ENCODE measurements at regions not wholly inside any gene's neighbourhood (a gene's known extent, or its start where the extent isn't known, plus 50 kb on each side); places are given as distances from the start of the nearest gene placed in this dataset.

DNA sequence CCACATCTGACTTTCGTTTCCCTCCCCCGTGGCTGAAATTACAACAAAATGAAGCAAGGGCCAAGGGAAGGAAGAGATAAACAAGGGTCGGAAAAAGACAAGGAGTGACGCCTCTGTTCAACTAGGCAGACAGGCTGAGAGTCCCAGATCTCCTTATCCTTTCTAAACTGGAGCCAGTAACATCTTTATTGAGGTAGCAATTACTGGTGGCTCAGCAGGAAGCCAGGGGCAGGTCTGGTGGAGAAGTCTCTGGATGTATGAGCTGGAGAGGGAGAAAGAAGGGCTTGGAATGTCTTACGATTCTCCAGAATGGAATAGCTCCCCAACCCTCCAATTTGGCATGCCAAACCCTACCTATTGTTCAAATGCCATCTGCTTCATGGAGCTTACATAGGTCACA is 190.8 kb upstream of the BRINP1 start:
- peaks cover 6% of the 10 kb centered on the region for H3K4me1 ChIP-seq (ENCODE audit: control insufficient read depth, insufficient read depth, low read length)
- no peaks in the 10 kb centered on the region for H3K9me3 ChIP-seq (ENCODE audit: control insufficient read depth in 2 of 2, low read length in 2 of 2)
- H3K27ac ChIP-seq (ENCODE audit: low read length), result no peak overlapping the region
- no peak overlapping the region for H3K4me3 ChIP-seq (ENCODE audit: low read length in 2 of 2)
- H3K27me3 ChIP-seq (ENCODE audit: control insufficient read depth in 1 of 2, insufficient read depth in 2 of 2, low read length in 2 of 2), result peaks cover 4 to 7% of the 10 kb centered on the region in 2 donors
- no peak overlapping the region for H3K9ac ChIP-seq (ENCODE audit: low read length in 2 of 2)
- no peaks in the 10 kb centered on the region for H3K36me3 ChIP-seq (ENCODE audit: control insufficient read depth in 2 of 2, insufficient read depth in 2 of 2, low read length in 2 of 2)

DNA sequence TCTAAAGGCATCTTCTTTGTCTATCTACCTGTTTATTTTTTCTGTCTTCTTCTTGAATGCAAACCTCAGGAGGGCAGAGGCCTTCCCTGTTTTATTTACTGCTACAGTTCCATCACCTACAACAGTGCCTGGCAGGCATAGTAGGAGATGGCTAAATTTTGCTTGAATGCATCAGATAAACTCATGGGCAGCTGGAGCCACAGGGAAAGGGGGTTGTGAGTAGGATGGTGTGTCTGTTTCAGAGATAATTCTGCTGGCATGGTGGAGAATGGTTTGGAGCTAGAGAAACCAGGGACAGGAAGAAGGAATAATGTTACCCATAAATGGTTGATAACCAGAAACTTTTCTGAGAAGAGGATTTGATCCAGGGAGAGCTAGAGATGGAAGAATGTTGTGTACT is 189.8 kb upstream of the BRINP1 start:
- H3K27me3 ChIP-seq (ENCODE audit: control insufficient read depth in 1 of 2, insufficient read depth in 2 of 2, low read length in 2 of 2), result peaks cover 4 to 7% of the 10 kb centered on the region in 2 donors
- H3K9me3 ChIP-seq (ENCODE audit: control insufficient read depth in 2 of 2, low read length in 2 of 2), result no peaks in the 10 kb centered on the region
- H3K4me3 ChIP-seq (ENCODE audit: low read length in 2 of 2), result no peak overlapping the region
- no peak overlapping the region for H3K27ac ChIP-seq (ENCODE audit: low read length)
- H3K9ac ChIP-seq (ENCODE audit: low read length in 2 of 2), result no peak overlapping the region
- H3K36me3 ChIP-seq (ENCODE audit: control insufficient read depth in 2 of 2, insufficient read depth in 2 of 2, low read length in 2 of 2), result no peaks in the 10 kb centered on the region
- peaks cover 6% of the 10 kb centered on the region for H3K4me1 ChIP-seq (ENCODE audit: control insufficient read depth, insufficient read depth, low read length)

DNA sequence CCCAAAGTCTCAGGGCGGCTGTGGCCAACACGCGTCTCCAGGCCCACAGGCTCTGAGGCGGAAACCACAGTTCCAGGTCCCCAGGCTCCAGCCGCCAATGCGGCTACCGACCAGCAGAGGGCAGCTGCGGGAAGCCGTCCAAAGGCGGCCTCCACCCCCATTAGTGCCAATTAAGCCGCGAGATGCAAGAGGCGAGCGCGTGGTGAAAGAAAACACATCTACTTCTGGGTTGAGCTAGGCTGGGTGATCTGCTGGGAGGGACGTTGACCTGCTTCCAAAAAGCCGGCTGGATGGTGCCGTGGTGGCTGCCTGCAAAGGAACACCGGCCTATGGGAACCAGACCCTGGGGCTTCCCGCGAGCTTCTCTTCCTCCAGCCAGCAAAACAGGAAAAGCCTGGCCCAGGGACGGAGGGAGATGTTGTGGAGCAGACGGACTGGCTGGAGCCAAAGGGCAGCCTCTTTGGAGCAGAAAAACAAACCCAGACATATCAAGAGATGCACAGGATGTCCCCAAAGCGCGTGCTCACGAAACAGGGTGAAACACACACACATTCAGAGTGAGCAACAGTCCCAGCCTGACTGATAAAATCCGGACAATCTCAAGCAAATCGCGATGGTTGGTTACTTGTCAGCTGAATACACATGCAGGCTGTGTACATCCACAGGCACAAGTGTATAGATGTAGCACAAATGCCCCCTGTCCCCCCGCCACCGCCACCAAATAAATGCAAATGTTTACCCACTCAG is 187.1 kb upstream of the BRINP1 start:
- no peaks in the 10 kb centered on the region for H3K9me3 ChIP-seq (ENCODE audit: control insufficient read depth in 2 of 2, low read length in 2 of 2)
- peak overlapping the region; percentile 52 to 69 for H3K4me3 ChIP-seq (ENCODE audit: low read length in 2 of 2)
- H3K36me3 ChIP-seq (ENCODE audit: control insufficient read depth in 2 of 2, insufficient read depth in 2 of 2, low read length in 2 of 2), result no peaks in the 10 kb centered on the region
- peak overlapping the region in 1 of 2 donors; percentile 58 for H3K9ac ChIP-seq (ENCODE audit: low read length in 2 of 2)
- H3K27ac ChIP-seq (ENCODE audit: low read length), result no peak overlapping the region
- peaks cover 6% of the 10 kb centered on the region for H3K4me1 ChIP-seq (ENCODE audit: control insufficient read depth, insufficient read depth, low read length)
- peaks cover 4 to 7% of the 10 kb centered on the region in 2 donors for H3K27me3 ChIP-seq (ENCODE audit: control insufficient read depth in 1 of 2, insufficient read depth in 2 of 2, low read length in 2 of 2)

DNA sequence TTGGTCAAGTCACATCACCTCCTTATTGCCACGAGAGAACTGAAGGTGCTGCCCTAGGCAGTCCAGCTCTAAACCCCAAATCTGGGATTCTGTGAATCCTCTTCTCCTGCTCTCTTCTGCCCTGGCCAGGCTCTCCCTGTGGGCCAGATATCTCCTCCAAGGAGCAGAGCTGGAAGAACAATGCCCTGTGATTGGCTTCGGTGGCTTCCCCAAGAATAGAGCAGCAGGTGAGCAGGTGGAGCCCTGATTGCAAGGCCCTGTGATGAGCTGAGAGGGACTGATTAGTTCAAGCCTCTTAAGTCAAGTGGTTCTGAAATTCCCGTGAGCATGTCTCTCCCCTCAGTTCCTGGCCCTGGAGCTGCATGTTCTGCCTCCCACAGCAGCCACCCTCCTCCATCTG is 175.3 kb upstream of the BRINP1 start:
- H3K4me3 ChIP-seq (ENCODE audit: low read length in 2 of 2), result no peak overlapping the region

DNA sequence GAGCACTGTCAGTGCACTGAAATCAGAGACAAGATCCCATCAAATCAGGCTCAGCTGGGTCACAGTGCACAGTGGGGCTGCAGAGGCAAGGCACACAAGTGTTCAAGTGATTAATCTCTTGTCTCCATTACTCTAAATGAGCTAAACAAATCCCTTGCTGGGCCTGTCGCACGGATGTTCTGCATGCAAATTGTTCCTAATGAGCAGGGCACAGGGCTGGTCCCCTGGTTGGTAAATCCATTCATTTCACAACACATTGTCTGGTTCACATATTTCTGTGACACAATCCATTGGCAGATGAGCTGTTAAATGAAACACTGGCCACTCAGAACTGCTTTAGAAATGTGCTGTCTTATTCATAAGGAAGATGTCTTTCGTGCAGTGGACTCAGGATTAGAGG is 167.9 kb upstream of the BRINP1 start:
- no peaks in the 10 kb centered on the region for H3K9me3 ChIP-seq (ENCODE audit: control insufficient read depth in 2 of 2, low read length in 2 of 2)
- no peak overlapping the region for H3K27ac ChIP-seq (ENCODE audit: low read length)
- no peak overlapping the region for H3K4me3 ChIP-seq (ENCODE audit: low read length in 2 of 2)
- no peaks in the 10 kb centered on the region for H3K4me1 ChIP-seq (ENCODE audit: control insufficient read depth, insufficient read depth, low read length)
- peaks cover 0 to 7% of the 10 kb centered on the region in 2 donors for H3K27me3 ChIP-seq (ENCODE audit: control insufficient read depth in 1 of 2, insufficient read depth in 2 of 2, low read length in 2 of 2)
- no peak overlapping the region for H3K9ac ChIP-seq (ENCODE audit: low read length in 2 of 2)
- no peaks in the 10 kb centered on the region for H3K36me3 ChIP-seq (ENCODE audit: control insufficient read depth in 2 of 2, insufficient read depth in 2 of 2, low read length in 2 of 2)

More for the DNA sequence above, 175.3 kb upstream of the BRINP1 start:
- H3K9ac ChIP-seq (ENCODE audit: low read length in 2 of 2), result no peak overlapping the region
- no peaks in the 10 kb centered on the region for H3K4me1 ChIP-seq (ENCODE audit: control insufficient read depth, insufficient read depth, low read length)
- H3K36me3 ChIP-seq (ENCODE audit: control insufficient read depth in 2 of 2, insufficient read depth in 2 of 2, low read length in 2 of 2), result no peaks in the 10 kb centered on the region
- H3K27ac ChIP-seq (ENCODE audit: low read length), result no peak overlapping the region
- H3K27me3 ChIP-seq (ENCODE audit: control insufficient read depth in 1 of 2, insufficient read depth in 2 of 2, low read length in 2 of 2), result peaks cover 0 to 7% of the 10 kb centered on the region in 2 donors
- no peaks in the 10 kb centered on the region for H3K9me3 ChIP-seq (ENCODE audit: control insufficient read depth in 2 of 2, low read length in 2 of 2)

- H3K4me3 ChIP-seq (ENCODE audit: low read length in 2 of 2), result no peak overlapping the region
- H3K27ac ChIP-seq (ENCODE audit: low read length), result no peak overlapping the region
- H3K9me3 ChIP-seq (ENCODE audit: control insufficient read depth in 2 of 2, low read length in 2 of 2), result no peaks in the 10 kb centered on the region
- no peak overlapping the region for H3K9ac ChIP-seq (ENCODE audit: low read length in 2 of 2)
- H3K36me3 ChIP-seq (ENCODE audit: control insufficient read depth in 2 of 2, insufficient read depth in 2 of 2, low read length in 2 of 2), result no peaks in the 10 kb centered on the region
- peaks cover 0 to 4% of the 10 kb centered on the region in 2 donors for H3K27me3 ChIP-seq (ENCODE audit: control insufficient read depth in 1 of 2, insufficient read depth in 2 of 2, low read length in 2 of 2)
- no peaks in the 10 kb centered on the region for H3K4me1 ChIP-seq (ENCODE audit: control insufficient read depth, insufficient read depth, low read length)
Measured at GRCh38 chr9:119533504-119533903, 164.3 kb upstream of the BRINP1 start.

- no peaks in the 10 kb centered on the region for H3K4me1 ChIP-seq (ENCODE audit: control insufficient read depth, insufficient read depth, low read length)
- H3K27ac ChIP-seq (ENCODE audit: low read length), result no peak overlapping the region
- H3K4me3 ChIP-seq (ENCODE audit: low read length in 2 of 2), result no peak overlapping the region
- no peaks in the 10 kb centered on the region for H3K36me3 ChIP-seq (ENCODE audit: control insufficient read depth in 2 of 2, insufficient read depth in 2 of 2, low read length in 2 of 2)
- no peaks in the 10 kb centered on the region for H3K27me3 ChIP-seq (ENCODE audit: control insufficient read depth in 1 of 2, insufficient read depth in 2 of 2, low read length in 2 of 2)
- H3K9ac ChIP-seq (ENCODE audit: low read length in 2 of 2), result no peak overlapping the region
- H3K9me3 ChIP-seq (ENCODE audit: control insufficient read depth in 2 of 2, low read length in 2 of 2), result peaks cover 0 to 2% of the 10 kb centered on the region in 2 donors
Measured at GRCh38 chr9:119526698-119527097, 157.5 kb upstream of the BRINP1 start.

GRCh38 chr9:119523508-119523907 is 154.3 kb upstream of the BRINP1 start:
- no peaks in the 10 kb centered on the region for H3K4me1 ChIP-seq (ENCODE audit: control insufficient read depth, insufficient read depth, low read length)

GRCh38 chr9:119522381-119522780 is 153.1 kb upstream of the BRINP1 start:
- Histone ChIP-seq H3K9ac (ENCODE audit: low read length in 2 of 2) (no peak overlapping the region), H3K4me1 (ENCODE audit: control insufficient read depth, insufficient read depth, low read length) (no peaks in the 10 kb centered on the region), H3K9me3 (ENCODE audit: control insufficient read depth in 2 of 2, low read length in 2 of 2) (peaks cover 0 to 2% of the 10 kb centered on the region in 2 donors), H3K27me3 (ENCODE audit: control insufficient read depth in 1 of 2, insufficient read depth in 2 of 2, low read length in 2 of 2) (no peaks in the 10 kb centered on the region), H3K27ac (ENCODE audit: low read length) (no peak overlapping the region), H3K4me3 (ENCODE audit: low read length in 2 of 2) (no peak overlapping the region), H3K36me3 (ENCODE audit: control insufficient read depth in 2 of 2, insufficient read depth in 2 of 2, low read length in 2 of 2) (no peaks in the 10 kb centered on the region)

More at GRCh38 chr9:119523508-119523907, 154.3 kb upstream of the BRINP1 start:
- Histone ChIP-seq H3K9ac (ENCODE audit: low read length in 2 of 2) (no peak overlapping the region), H3K27me3 (ENCODE audit: control insufficient read depth in 1 of 2, insufficient read depth in 2 of 2, low read length in 2 of 2) (no peaks in the 10 kb centered on the region), H3K4me3 (ENCODE audit: low read length in 2 of 2) (no peak overlapping the region), H3K9me3 (ENCODE audit: control insufficient read depth in 2 of 2, low read length in 2 of 2) (peaks cover 0 to 2% of the 10 kb centered on the region in 2 donors), H3K27ac (ENCODE audit: low read length) (no peak overlapping the region), H3K36me3 (ENCODE audit: control insufficient read depth in 2 of 2, insufficient read depth in 2 of 2, low read length in 2 of 2) (no peaks in the 10 kb centered on the region)

- no peaks in the 10 kb centered on the region for H3K4me1 ChIP-seq (ENCODE audit: control insufficient read depth, insufficient read depth, low read length)
- no peak overlapping the region for H3K27ac ChIP-seq (ENCODE audit: low read length)
Measured at GRCh38 chr9:119509291-119509905, 140.2 kb upstream of the BRINP1 start.

GRCh38 chr9:119501374-119501773 is 132.1 kb upstream of the BRINP1 start:
- Histone ChIP-seq H3K4me3 (ENCODE audit: low read length in 2 of 2) (no peak overlapping the region), H3K27ac (ENCODE audit: low read length) (no peak overlapping the region), H3K36me3 (ENCODE audit: control insufficient read depth in 2 of 2, insufficient read depth in 2 of 2, low read length in 2 of 2) (no peaks in the 10 kb centered on the region), H3K9me3 (ENCODE audit: control insufficient read depth in 2 of 2, low read length in 2 of 2) (no peaks in the 10 kb centered on the region), H3K9ac (ENCODE audit: low read length in 2 of 2) (no peak overlapping the region), H3K27me3 (ENCODE audit: control insufficient read depth in 1 of 2, insufficient read depth in 2 of 2, low read length in 2 of 2) (no peaks in the 10 kb centered on the region), H3K4me1 (ENCODE audit: control insufficient read depth, insufficient read depth, low read length) (no peaks in the 10 kb centered on the region)

More at GRCh38 chr9:119509291-119509905, 140.2 kb upstream of the BRINP1 start:
- Histone ChIP-seq H3K4me3 (ENCODE audit: low read length in 2 of 2) (no peak overlapping the region), H3K9me3 (ENCODE audit: control insufficient read depth in 2 of 2, low read length in 2 of 2) (no peaks in the 10 kb centered on the region), H3K36me3 (ENCODE audit: control insufficient read depth in 2 of 2, insufficient read depth in 2 of 2, low read length in 2 of 2) (no peaks in the 10 kb centered on the region), H3K9ac (ENCODE audit: low read length in 2 of 2) (no peak overlapping the region), H3K27me3 (ENCODE audit: control insufficient read depth in 1 of 2, insufficient read depth in 2 of 2, low read length in 2 of 2) (no peaks in the 10 kb centered on the region)

Data from stomach smooth muscle (tissue), 2 donors.